Stimulated activated naive CD8-positive, alpha-beta T cell treated with anti-CD3 and anti-CD28 coated beads, Interleukin-15, Interleukin-2, amounts not matched to agents 100 U/mL and 50 U/mL, for 24 hours (primary cell): ENCODE measurements at regions not wholly inside any gene's neighbourhood (a gene's known extent, or its start where the extent isn't known, plus 50 kb on each side); places are given as distances from the start of the nearest gene placed in this dataset.

Experiments
- ATAC-seq: fragments of 150-1000 bp; cut with Tn5 transposase; one replicate; pipeline ENCODE4 v1.10.0; 2021
- DNase-seq: peaks from one replicate; pipeline ENCODE4 v3.0.0; 2021

GRCh38 chr20:60213126-60213893 is 255.1 kb downstream of the CDH26 start:
- ATAC-seq (no peak), DNase-seq (no peak)

GRCh38 chr20:60214901-60215815 is 256.9 kb downstream of the CDH26 start:
- ATAC-seq: no peak
- DNase-seq: no peak

GRCh38 chr20:60215816-60216730 is 257.9 kb downstream of the CDH26 start:
- DNase-seq (no peak), ATAC-seq (no peak)

- DNase-seq (no peak), ATAC-seq (no peak)
Observed at GRCh38 chr20:60219231-60219630, 261.0 kb downstream of the CDH26 start.

- no peak for ATAC-seq
- no peak for DNase-seq
Observed at GRCh38 chr20:60219984-60220562, 261.9 kb downstream of the CDH26 start.

GRCh38 chr20:60220706-60221105 is 262.5 kb downstream of the CDH26 start:
- ATAC-seq (no peak), DNase-seq (no peak)

GRCh38 chr20:60221593-60221992 is 263.4 kb downstream of the CDH26 start:
- ATAC-seq (no peak), DNase-seq (no peak)

- DNase-seq: no peak
Observed at GRCh38 chr20:60222497-60222896, 264.3 kb downstream of the CDH26 start.

GRCh38 chr20:60223174-60223573 is 265.0 kb downstream of the CDH26 start:
- no peak for DNase-seq
- no peak for ATAC-seq

More at GRCh38 chr20:60222497-60222896, 264.3 kb downstream of the CDH26 start:
- no peak for ATAC-seq

- ATAC-seq (no peak), DNase-seq (peak; percentile 9)
Observed at GRCh38 chr20:60224914-60225313, 266.7 kb downstream of the CDH26 start.

GRCh38 chr20:60228255-60228654 is 270.0 kb downstream of the CDH26 start:
- DNase-seq: no peak
- ATAC-seq: no peak

- ATAC-seq (no peak), DNase-seq (no peak)
Observed at GRCh38 chr20:60232380-60232779, 274.2 kb downstream of the CDH26 start.

- DNase-seq: no peak
- ATAC-seq: no peak
Observed at GRCh38 chr20:60233018-60233630, 274.9 kb downstream of the CDH26 start.

- DNase-seq: no peak
Observed at GRCh38 chr20:60236613-60237012, 278.4 kb downstream of the CDH26 start.

GRCh38 chr20:60237981-60238380 is 279.8 kb downstream of the CDH26 start:
- DNase-seq (no peak), ATAC-seq (no peak)

More at GRCh38 chr20:60236613-60237012, 278.4 kb downstream of the CDH26 start:
- no peak for ATAC-seq

GRCh38 chr20:60238992-60239660 is 280.9 kb downstream of the CDH26 start:
- ATAC-seq: no peak

GRCh38 chr20:60239956-60240355 is 281.7 kb downstream of the CDH26 start:
- ATAC-seq (no peak), DNase-seq (no peak)

More at GRCh38 chr20:60238992-60239660, 280.9 kb downstream of the CDH26 start:
- no peak for DNase-seq

GRCh38 chr20:60240415-60240814 is 282.2 kb downstream of the CDH26 start:
- ATAC-seq: no peak
- no peak for DNase-seq

GRCh38 chr20:60240986-60241385 is 282.8 kb downstream of the CDH26 start:
- no peak for ATAC-seq
- no peak for DNase-seq

- ATAC-seq (no peak), DNase-seq (no peak)
Observed at GRCh38 chr20:60242836-60243505, 284.7 kb downstream of the CDH26 start.
